GM12878 (cell line): ENCODE measurements at regions not wholly inside any gene's neighbourhood (a gene's known extent, or its start where the extent isn't known, plus 50 kb on each side); places are given as distances from the start of the nearest gene placed in this dataset.

Experiments used
- ATAC-seq: fragments of 200-7000 bp; cut with Tn5 transposase; 3 replicates; pipeline ENCODE4 v1.9.1; 2020; ENCODE audit warnings: mild to moderate bottlenecking, moderate library complexity
- BruUV-seq: library from RNA; stranded (reverse); fragments of 400-500 nt; replicated peaks from 2 replicates; lab custom pipeline; 2021; lab: Mats Ljungman, UMichigan
- CTCF ChIA-PET: fragments of 300-600 bp; sonication (Branson Sonifier 250); formaldehyde crosslinking; extraction: SDS; loops from one replicate; lab custom pipeline; 2021; ENCODE audit warnings: inconsistent platforms; lab: Yijun Ruan, JAX
- POLR2A ChIA-PET: fragments of 350-600 bp; formaldehyde crosslinking; extraction: SDS; loops from one replicate; lab custom pipeline; 2021; ENCODE audit warnings: inconsistent platforms; lab: Charles Lee
- RAD21 ChIA-PET: fragments of 300-600 bp; sonication (Branson Sonifier 250); formaldehyde crosslinking; loops from one replicate; lab custom pipeline; 2023; ENCODE audit warnings: antibody characterized with exemption; ENCODE audit not compliant: unreplicated experiment; lab: Charles Lee
- SMC1A ChIA-PET: fragments of 300-600 bp; sonication (Branson Sonifier 250); formaldehyde crosslinking; loops from one replicate; lab custom pipeline; 2023; ENCODE audit not compliant: unreplicated experiment, uncharacterized antibody; lab: Charles Lee
- DNase-seq: peaks from one replicate; pipeline ENCODE4 v3.0.0-alpha.2; 2011; ENCODE audit warnings: low read depth, low spot score
- FAIRE-seq: peaks from 3 replicates; lab custom pipeline; 2011; peaks lifted over from hg19 to GRCh38; lab: Jason Lieb, UNC
- H2AFZ ChIP-seq: 2 replicates; pipeline ENCODE4 v1.6.0; 2011; ENCODE audit warnings: low read depth, low read length, control low read depth; ENCODE audit not compliant: control insufficient read depth
- H3K27ac ChIP-seq: 2 replicates; pipeline ENCODE4 v1.5.1; 2011; ENCODE audit warnings: control low read depth; ENCODE audit not compliant: control insufficient read depth, insufficient read depth
- H3K27me3 ChIP-seq, 2 experiments: replicated peaks in 1 of 2; 2 replicates each; pipeline versions ENCODE4 v1.6.0 to v1.6.1; 2011; ENCODE audit warnings: low read length in 1 of 2; ENCODE audit not compliant: control insufficient read depth in 2 of 2, insufficient read depth in 2 of 2
- H3K36me3 ChIP-seq, 2 experiments: 2 replicates each; pipeline ENCODE4 v1.5.1; 2011; ENCODE audit warnings: low read length in 1 of 2; ENCODE audit not compliant: control insufficient read depth in 2 of 2, insufficient read depth in 2 of 2
- H3K4me1 ChIP-seq: 2 replicates; pipeline ENCODE4 v1.6.1; 2011; ENCODE audit warnings: mild to moderate bottlenecking, low read length, moderate library complexity, mixed read lengths; ENCODE audit not compliant: control insufficient read depth, insufficient read depth
- H3K4me2 ChIP-seq: 2 replicates; pipeline ENCODE4 v1.6.0; 2011; ENCODE audit warnings: control low read depth; ENCODE audit not compliant: control insufficient read depth, insufficient read depth
- H3K4me3 ChIP-seq: fragments of 200-600 bp; sonication (generic); 2 replicates; pipeline ENCODE4 v1.5.1; 2016
- H3K79me2 ChIP-seq: 2 replicates; pipeline ENCODE4 v1.6.0; 2011; ENCODE audit warnings: low read length; ENCODE audit not compliant: control insufficient read depth, insufficient read depth
- H3K9ac ChIP-seq: 2 replicates; pipeline ENCODE4 v1.8.0; 2011; ENCODE audit warnings: low read length, control low read depth, mixed read lengths; ENCODE audit not compliant: control insufficient read depth, insufficient read depth
- H3K9me3 ChIP-seq: replicated peaks from 3 replicates; pipeline ENCODE4 v1.5.1; 2011; ENCODE audit warnings: mild to moderate bottlenecking, low read length; ENCODE audit not compliant: control insufficient read depth, insufficient read depth
- H4K20me1 ChIP-seq: 2 replicates; pipeline ENCODE4 v1.6.0; 2011; ENCODE audit not compliant: control insufficient read depth, insufficient read depth
- ATF3 ChIP-seq: IDR thresholded peaks from 2 replicates; pipeline ENCODE4 v1.6.1; 2011; ENCODE audit warnings: low read depth, mild to moderate bottlenecking, low read length, moderate library complexity, borderline replicate concordance; ENCODE audit errors: extremely low read depth
- ATF7 ChIP-seq: fragments of 450-650 bp; IDR thresholded peaks from 2 replicates; pipeline ENCODE4 v1.6.1; 2016; ENCODE audit warnings: low read depth, mild to moderate bottlenecking
- BHLHE40 ChIP-seq, 2 experiments: fragments of 450-650 bp in 1 of 2; IDR thresholded peaks; 2 replicates each; pipeline ENCODE4 v1.6.1; 2011 to 2017; ENCODE audit warnings: low read depth in 2 of 2, borderline replicate concordance in 1 of 2, improper control_type of control experiment in 1 of 2, low read length in 1 of 2, mild to moderate bottlenecking in 1 of 2
- BMI1 ChIP-seq: fragments of 450-650 bp; IDR thresholded peaks from 2 replicates; pipeline ENCODE4 v1.6.1; 2016; ENCODE audit warnings: mild to moderate bottlenecking, moderate library complexity, borderline replicate concordance
- EP300 ChIP-seq, 2 experiments: fragments of 150-350 bp in 1 of 2; IDR thresholded peaks; 2 replicates each; pipeline ENCODE4 v1.6.1; 2011 to 2012; ENCODE audit warnings: low read depth in 2 of 2, low read length in 2 of 2, borderline replicate concordance in 1 of 2, improper control_type of control experiment in 1 of 2, inconsistent platforms in 1 of 2; ENCODE audit not compliant: control insufficient read depth in 1 of 2
- ETV6 ChIP-seq, 2 experiments: fragments of 450-650 bp in 1 of 2; IDR thresholded peaks in 1 of 2; conservative IDR thresholded peaks in 1 of 2; 2 replicates each; pipeline ENCODE4 v1.6.1; 2014; ENCODE audit warnings: antibody characterized with exemption in 1 of 2, borderline replicate concordance in 1 of 2, low read depth in 1 of 2, mild to moderate bottlenecking in 1 of 2, moderate library complexity in 1 of 2
- GATAD2B ChIP-seq: fragments of 450-650 bp; conservative IDR thresholded peaks from 2 replicates; pipeline ENCODE4 v1.6.1; 2017; ENCODE audit warnings: low read depth, mild to moderate bottlenecking, moderate library complexity
- HDAC2 ChIP-seq: fragments of 200-600 bp; sonication (generic); IDR thresholded peaks from 2 replicates; pipeline ENCODE4 v1.6.1; 2017
- PAX5 ChIP-seq: IDR thresholded peaks from 2 replicates; pipeline ENCODE4 v1.6.1; 2011; ENCODE audit warnings: low read depth, low read length, borderline replicate concordance
- PBX3 ChIP-seq: IDR thresholded peaks from 2 replicates; pipeline ENCODE4 v1.6.1; 2011; ENCODE audit warnings: mild to moderate bottlenecking, low read depth, low read length, moderate library complexity; ENCODE audit not compliant: insufficient replicate concordance
- RELB ChIP-seq: fragments of 450-650 bp; IDR thresholded peaks from 2 replicates; pipeline ENCODE4 v1.6.1; 2017; ENCODE audit warnings: low read depth, mild to moderate bottlenecking, moderate library complexity
- SKIL ChIP-seq: fragments of 450-650 bp; IDR thresholded peaks from 2 replicates; pipeline ENCODE4 v1.6.1; 2017; ENCODE audit warnings: mild to moderate bottlenecking, low read depth, inconsistent platforms; ENCODE audit not compliant: poor library complexity, severe bottlenecking
- SMAD1 ChIP-seq: fragments of 450-650 bp; IDR thresholded peaks from 2 replicates; pipeline ENCODE4 v1.6.1; 2018; ENCODE audit warnings: mild to moderate bottlenecking, low read depth; ENCODE audit not compliant: partially characterized antibody
- TARDBP ChIP-seq: IDR thresholded peaks from 2 replicates; pipeline ENCODE4 v1.6.1; 2016; ENCODE audit warnings: borderline replicate concordance
- ZNF24 ChIP-seq: fragments of 450-650 bp; IDR thresholded peaks from 2 replicates; pipeline ENCODE4 v1.6.1; 2017; ENCODE audit warnings: antibody characterized with exemption, mild to moderate bottlenecking
- WGBS: methylation state at CpG from one replicate; pipeline ENCODE4 v1.1.6; 2016; ENCODE audit warnings: low lambda C conversion rate; ENCODE audit not compliant: insufficient replicate concordance, insufficient coverage; ENCODE audit errors: missing lambda C conversion rate; 5-methylcytosine and 5-hydroxymethylcytosine counted together
- in situ Hi-C: fragments of 300-500 bp; cut with MboI; formaldehyde crosslinking; loops from 9 replicates; pipeline ENCODE4 v1.14.3; 2018; ENCODE audit warnings: mixed read lengths
- intact Hi-C: fragments of 100-400 bp; cut with micrococcal nuclease; formaldehyde crosslinking; loops from one replicate; pipeline ENCODE4 v1.14.2; 2022; ENCODE audit not compliant: unreplicated experiment

GRCh38 chr7:156318926-156319325, 321.6 kb upstream of the RNF32 start:
- Histone ChIP-seq H2AFZ (no peak overlapping the region), H3K4me1 (no peaks in the 10 kb centered on the region), H4K20me1 (no peaks in the 10 kb centered on the region), H3K9me3 (no peaks in the 10 kb centered on the region), H3K36me3 (no peaks in the 10 kb centered on the region), H3K27me3 (no peaks in the 10 kb centered on the region), H3K27ac (no peak overlapping the region), H3K4me3 (no peak overlapping the region), H3K79me2 (no peaks in the 10 kb centered on the region), H3K9ac (no peak overlapping the region), H3K4me2 (no peak overlapping the region)
- ChIA-PET RAD21 (no interaction called here), SMC1A (no interaction called here), POLR2A (no interaction called here), CTCF (no interaction called here)
- whole genome bisulfite sequencing, result 49% methylated on average over 11 of the region's 11 CpGs
- intact Hi-C loops (no loop called here), in situ Hi-C loops (no loop called here)
- DNase-seq, result no peak
- no TSS peak for BruUV-seq
- no peak for ATAC-seq
- TF ChIP-seq BHLHE40 (IDR thresholded peaks at IDR 0.05; ENCODE audit: borderline replicate concordance in 1 of 2, low read depth in 2 of 2, low read length in 1 of 2) (no peak), TARDBP (no peak), ZNF24 (no peak), RELB (no peak), ATF3 (no peak), HDAC2 (no peak), BMI1 (no peak), SKIL (no peak), ATF7 (no peak), PBX3 (no peak), GATAD2B (no peak), SMAD1 (no peak), ETV6 (conservative IDR thresholded peaks at IDR 0.05 in 1 of 2, IDR thresholded peaks at IDR 0.05 in 1 of 2; ENCODE audit: borderline replicate concordance in 1 of 2, low read depth in 1 of 2) (no peak), EP300 (IDR thresholded peaks at IDR 0.05; ENCODE audit: borderline replicate concordance in 1 of 2, control insufficient read depth in 1 of 2, low read depth in 2 of 2, low read length in 2 of 2) (no peak), PAX5 (no peak)
- FAIRE-seq, result no peak
